Mesothelial cell of epicardium (in vitro differentiated cells): ENCODE measurements at regions not wholly inside any gene's neighbourhood (a gene's known extent, or its start where the extent isn't known, plus 50 kb on each side); places are given as distances from the start of the nearest gene placed in this dataset.
"Not testable (repeated sequence)": the region's sequence is repeated elsewhere in the genome, so short reads cannot be mapped to it uniquely, and the experiment has no call there.

Source experiments
- DNase-seq, 2 experiments: peaks; one replicate each; pipeline ENCODE4 v3.0.0; 2021; ENCODE audit warnings: low spot score in 2 of 2; ENCODE audit not compliant: unreplicated experiment in 2 of 2
- H3K27ac Mint-ChIP-seq: 2 replicates; pipeline ENCODE4 v1.8.0; 2021; ENCODE audit warnings: mixed read lengths
- H3K27me3 Mint-ChIP-seq: 2 replicates; pipeline ENCODE4 v1.8.0; 2021; ENCODE audit warnings: low read depth, mixed read lengths
- H3K36me3 Mint-ChIP-seq: 2 replicates; pipeline ENCODE4 v1.8.0; 2021; ENCODE audit warnings: mixed read lengths
- H3K4me1 Mint-ChIP-seq: 2 replicates; pipeline ENCODE4 v1.8.0; 2021; ENCODE audit warnings: mixed read lengths
- H3K4me3 Mint-ChIP-seq: 2 replicates; pipeline ENCODE4 v1.8.0; 2021; ENCODE audit warnings: mild to moderate bottlenecking, moderate library complexity, mixed read lengths
- H3K9me3 Mint-ChIP-seq: 2 replicates; pipeline ENCODE4 v1.8.0; 2021; ENCODE audit warnings: mixed read lengths
- CTCF ChIP-seq: fragments of 200-600 bp; sonication (generic); IDR thresholded peaks from one replicate; pipeline ENCODE4 v1.5.0; 2021; ENCODE audit warnings: antibody characterized with exemption; ENCODE audit not compliant: unreplicated experiment

GRCh38 chr5:172511952-172512351 lies 57.6 kb upstream of the SH3PXD2B start:
- Mint-ChIP-seq H3K27me3 (peaks cover 41% of the 10 kb centered on the region), H3K36me3 (no peaks in the 10 kb centered on the region), H3K9me3 (peaks cover 33% of the 10 kb centered on the region), H3K4me1 (no peaks in the 10 kb centered on the region), H3K4me3 (no peak overlapping the region), H3K27ac (no peak overlapping the region)
- no peak for DNase-seq
- TF ChIP-seq CTCF, result no peak

GRCh38 chr5:172509405-172509781 lies 55.1 kb upstream of the SH3PXD2B start:
- Mint-ChIP-seq H3K27me3 (peaks cover 36% of the 10 kb centered on the region), H3K9me3 (peaks cover 30% of the 10 kb centered on the region), H3K4me1 (peaks cover 3% of the 10 kb centered on the region), H3K27ac (no peak overlapping the region), H3K4me3 (no peak overlapping the region), H3K36me3 (no peaks in the 10 kb centered on the region)
- DNase-seq, result peak in 1 of 2 experiments; percentile 21
- no peak for TF ChIP-seq CTCF

GRCh38 chr5:172508471-172509404 lies 54.4 kb upstream of the SH3PXD2B start:
- peaks cover 36% of the 10 kb centered on the region for H3K27me3 Mint-ChIP-seq
- no peak for TF ChIP-seq CTCF
- H3K4me3 Mint-ChIP-seq, result no peak overlapping the region
- peaks cover 30% of the 10 kb centered on the region for H3K9me3 Mint-ChIP-seq
- peaks cover 3% of the 10 kb centered on the region for H3K4me1 Mint-ChIP-seq
- H3K36me3 Mint-ChIP-seq, result no peaks in the 10 kb centered on the region
- peak in 1 of 2 experiments; percentile 21 for DNase-seq
- H3K27ac Mint-ChIP-seq, result no peak overlapping the region

- not testable (repeated sequence) for H3K4me1 Mint-ChIP-seq, H3K4me3 Mint-ChIP-seq, H3K27ac Mint-ChIP-seq, H3K36me3 Mint-ChIP-seq
- DNase-seq, result peak in 1 of 2 experiments; percentile 14
- H3K9me3 Mint-ChIP-seq, result peaks cover 20% of the 10 kb centered on the region
- H3K27me3 Mint-ChIP-seq, result peaks cover 36% of the 10 kb centered on the region
Observed at GRCh38 chr5:172507485-172507884, 53.2 kb upstream of the SH3PXD2B start.

- DNase-seq, result peak in 1 of 2 experiments; percentile 14
- H3K9me3 Mint-ChIP-seq, result peaks cover 14% of the 10 kb centered on the region
- H3K27ac Mint-ChIP-seq, result no peak overlapping the region
- H3K4me3 Mint-ChIP-seq, result no peak overlapping the region
- peaks cover 3% of the 10 kb centered on the region for H3K4me1 Mint-ChIP-seq
- peaks cover 36% of the 10 kb centered on the region for H3K27me3 Mint-ChIP-seq
- no peaks in the 10 kb centered on the region for H3K36me3 Mint-ChIP-seq
- no peak for TF ChIP-seq CTCF
Observed at GRCh38 chr5:172506921-172507320, 52.6 kb upstream of the SH3PXD2B start.

GRCh38 chr5:172506251-172506650 lies 51.9 kb upstream of the SH3PXD2B start:
- no peak for TF ChIP-seq CTCF
- H3K27ac Mint-ChIP-seq, result no peak overlapping the region
- H3K9me3 Mint-ChIP-seq, result peaks cover 7% of the 10 kb centered on the region
- H3K4me1 Mint-ChIP-seq, result peaks cover 3% of the 10 kb centered on the region
- DNase-seq, result peak in 1 of 2 experiments; percentile 10
- H3K36me3 Mint-ChIP-seq, result no peaks in the 10 kb centered on the region
- peaks cover 36% of the 10 kb centered on the region for H3K27me3 Mint-ChIP-seq
- no peak overlapping the region for H3K4me3 Mint-ChIP-seq
